ENCODE measurements at regions not wholly inside any gene's neighbourhood (a gene's known extent, or its start where the extent isn't known, plus 50 kb on each side); places are given as distances from the start of the nearest gene placed in this dataset.

GRCh38 chr6:140007525-140007924, 633.1 kb upstream of the CITED2 start:
- TF ChIP-seq POLR2AphosphoS5 (IDR thresholded peaks at IDR 0.05) (no peak), RAD21 (conservative IDR thresholded peaks at IDR 0.05) (no peak), MXI1 (conservative IDR thresholded peaks at IDR 0.05; ENCODE audit: poor library complexity, severe bottlenecking) (no peak), EZH2 (IDR thresholded peaks at IDR 0.05; ENCODE audit: borderline replicate concordance, insufficient read depth, low read length, poor library complexity, severe bottlenecking) (no peak), TAF1 (IDR thresholded peaks at IDR 0.05; ENCODE audit: low read depth) (no peak)
- TF ChIP-seq, protein P1, sequence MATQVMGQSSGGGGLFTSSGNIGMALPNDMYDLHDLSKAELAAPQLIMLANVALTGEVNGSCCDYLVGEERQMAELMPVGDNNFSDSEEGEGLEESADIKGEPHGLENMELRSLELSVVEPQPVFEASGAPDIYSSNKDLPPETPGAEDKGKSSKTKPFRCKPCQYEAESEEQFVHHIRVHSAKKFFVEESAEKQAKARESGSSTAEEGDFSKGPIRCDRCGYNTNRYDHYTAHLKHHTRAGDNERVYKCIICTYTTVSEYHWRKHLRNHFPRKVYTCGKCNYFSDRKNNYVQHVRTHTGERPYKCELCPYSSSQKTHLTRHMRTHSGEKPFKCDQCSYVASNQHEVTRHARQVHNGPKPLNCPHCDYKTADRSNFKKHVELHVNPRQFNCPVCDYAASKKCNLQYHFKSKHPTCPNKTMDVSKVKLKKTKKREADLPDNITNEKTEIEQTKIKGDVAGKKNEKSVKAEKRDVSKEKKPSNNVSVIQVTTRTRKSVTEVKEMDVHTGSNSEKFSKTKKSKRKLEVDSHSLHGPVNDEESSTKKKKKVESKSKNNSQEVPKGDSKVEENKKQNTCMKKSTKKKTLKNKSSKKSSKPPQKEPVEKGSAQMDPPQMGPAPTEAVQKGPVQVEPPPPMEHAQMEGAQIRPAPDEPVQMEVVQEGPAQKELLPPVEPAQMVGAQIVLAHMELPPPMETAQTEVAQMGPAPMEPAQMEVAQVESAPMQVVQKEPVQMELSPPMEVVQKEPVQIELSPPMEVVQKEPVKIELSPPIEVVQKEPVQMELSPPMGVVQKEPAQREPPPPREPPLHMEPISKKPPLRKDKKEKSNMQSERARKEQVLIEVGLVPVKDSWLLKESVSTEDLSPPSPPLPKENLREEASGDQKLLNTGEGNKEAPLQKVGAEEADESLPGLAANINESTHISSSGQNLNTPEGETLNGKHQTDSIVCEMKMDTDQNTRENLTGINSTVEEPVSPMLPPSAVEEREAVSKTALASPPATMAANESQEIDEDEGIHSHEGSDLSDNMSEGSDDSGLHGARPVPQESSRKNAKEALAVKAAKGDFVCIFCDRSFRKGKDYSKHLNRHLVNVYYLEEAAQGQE (IDR thresholded peaks at IDR 0.05; ENCODE audit: borderline replicate concordance): no peak
- Histone ChIP-seq H4K20me1 (ENCODE audit: insufficient read depth) (no peaks in the 10 kb centered on the region), H3K4me3 (ENCODE audit: low read length) (no peak overlapping the region), H3K27ac (ENCODE audit: low read length) (no peak overlapping the region), H2AFZ (ENCODE audit: low read depth, low read length) (no peak overlapping the region), H3K4me2 (ENCODE audit: low read length) (no peak overlapping the region), H3K9ac (ENCODE audit: low read length) (no peak overlapping the region), H3K27me3 (ENCODE audit: insufficient read depth, low read depth, low read length) (no peaks in the 10 kb centered on the region), H3K36me3 (ENCODE audit: insufficient read depth, low read length) (no peaks in the 10 kb centered on the region), H3K9me3 (ENCODE audit: low read length) (no peaks in the 10 kb centered on the region), H3F3A (ENCODE audit: insufficient read depth, low read length, poor library complexity, severe bottlenecking) (no peaks in the 10 kb centered on the region), H3K9me2 (ENCODE audit: insufficient read depth, low read length) (no peaks in the 10 kb centered on the region), H3K79me2 (replicated peaks; ENCODE audit: insufficient read depth, low read length) (no peaks in the 10 kb centered on the region)

DNA sequence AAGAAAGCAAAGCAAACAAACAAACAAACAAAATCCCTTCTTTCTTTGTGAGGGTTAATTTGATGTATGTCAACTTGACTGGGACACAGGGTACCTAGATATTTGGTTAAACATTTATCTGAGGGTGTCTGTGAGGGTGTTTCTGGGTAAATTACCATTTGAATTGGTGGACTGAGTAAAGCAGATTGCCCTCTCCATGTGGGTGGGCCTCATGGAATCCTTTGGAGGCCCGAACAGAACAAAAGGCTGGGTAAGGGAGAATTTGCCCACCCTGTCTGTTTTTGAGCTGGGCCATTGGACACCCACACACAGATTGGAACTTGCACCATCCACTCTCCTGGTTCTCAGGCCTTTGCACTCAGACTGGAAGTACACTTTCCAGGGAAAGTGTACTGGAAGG, 628.8 kb upstream of the CITED2 start:
- no peaks in the 10 kb centered on the region for H3F3A ChIP-seq (ENCODE audit: insufficient read depth, low read length, poor library complexity, severe bottlenecking)
- no peaks in the 10 kb centered on the region for H3K27me3 ChIP-seq (ENCODE audit: insufficient read depth, low read depth, low read length)
- H3K9me3 ChIP-seq (ENCODE audit: low read length): no peaks in the 10 kb centered on the region
- no peak overlapping the region for H2AFZ ChIP-seq (ENCODE audit: low read depth, low read length)
- no peaks in the 10 kb centered on the region for H3K79me2 ChIP-seq (replicated peaks; ENCODE audit: insufficient read depth, low read length)
- no peak overlapping the region for H3K9ac ChIP-seq (ENCODE audit: low read length)
- H3K9me2 ChIP-seq (ENCODE audit: insufficient read depth, low read length): no peaks in the 10 kb centered on the region
- H3K4me3 ChIP-seq (ENCODE audit: low read length): no peak overlapping the region
- TF ChIP-seq RAD21 (conservative IDR thresholded peaks at IDR 0.05): no peak
- H3K27ac ChIP-seq (ENCODE audit: low read length): no peak overlapping the region
- no peaks in the 10 kb centered on the region for H3K36me3 ChIP-seq (ENCODE audit: insufficient read depth, low read length)
- no peak overlapping the region for H3K4me2 ChIP-seq (ENCODE audit: low read length)
- no peaks in the 10 kb centered on the region for H4K20me1 ChIP-seq (ENCODE audit: insufficient read depth)

DNA sequence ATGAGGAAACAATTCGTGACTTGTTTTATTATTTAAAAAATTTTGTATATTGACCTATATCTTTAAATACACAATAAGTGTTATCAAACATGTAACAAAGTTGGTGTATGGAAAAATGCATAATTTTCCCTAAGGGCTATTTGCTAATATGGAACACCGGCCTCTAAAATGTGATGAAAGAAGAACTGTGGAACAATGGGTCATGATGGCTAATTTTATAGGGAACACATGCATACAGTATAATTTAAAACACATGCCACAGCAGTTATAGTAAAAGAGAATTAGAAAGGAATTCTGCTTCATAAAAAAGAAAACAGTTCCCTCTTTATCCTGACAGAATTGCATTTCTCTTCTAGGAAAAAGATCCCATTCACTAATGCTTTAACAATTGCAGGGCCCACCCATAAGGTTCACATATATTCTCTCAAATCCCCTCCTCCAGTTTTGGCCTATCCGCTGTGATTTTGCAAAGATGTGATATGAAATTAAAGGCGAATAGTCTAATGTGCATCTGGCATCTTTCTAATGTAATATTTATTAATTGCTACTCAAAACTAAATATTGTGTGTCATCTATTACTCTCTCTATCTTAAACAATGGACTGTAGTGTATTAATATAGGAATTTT, 628.1 kb upstream of the CITED2 start:
- Histone ChIP-seq H3K79me2 (replicated peaks; ENCODE audit: insufficient read depth, low read length) (no peaks in the 10 kb centered on the region), H3K9me2 (ENCODE audit: insufficient read depth, low read length) (no peaks in the 10 kb centered on the region), H3K36me3 (ENCODE audit: insufficient read depth, low read length) (no peaks in the 10 kb centered on the region), H3K9ac (ENCODE audit: low read length) (no peak overlapping the region), H3K27ac (ENCODE audit: low read length) (no peak overlapping the region), H3K9me3 (ENCODE audit: low read length) (no peaks in the 10 kb centered on the region), H3K4me3 (ENCODE audit: low read length) (no peak overlapping the region), H3F3A (ENCODE audit: insufficient read depth, low read length, poor library complexity, severe bottlenecking) (no peaks in the 10 kb centered on the region), H3K4me2 (ENCODE audit: low read length) (no peak overlapping the region), H4K20me1 (ENCODE audit: insufficient read depth) (no peaks in the 10 kb centered on the region), H2AFZ (ENCODE audit: low read depth, low read length) (no peak overlapping the region), H3K27me3 (ENCODE audit: insufficient read depth, low read depth, low read length) (no peaks in the 10 kb centered on the region)
- TF ChIP-seq RAD21 (conservative IDR thresholded peaks at IDR 0.05): no peak
- no peak for TF ChIP-seq CTCF (IDR thresholded peaks at IDR 0.05; ENCODE audit: poor library complexity, severe bottlenecking)
- no peak for TF ChIP-seq POLR2AphosphoS5 (IDR thresholded peaks at IDR 0.05)
- no peak for TF ChIP-seq MXI1 (conservative IDR thresholded peaks at IDR 0.05; ENCODE audit: poor library complexity, severe bottlenecking)
- TF ChIP-seq SMC3 (conservative IDR thresholded peaks at IDR 0.05; ENCODE audit: poor library complexity): no peak
- no peak for TF ChIP-seq TAF1 (IDR thresholded peaks at IDR 0.05; ENCODE audit: low read depth)
- TF ChIP-seq, protein P1 (IDR thresholded peaks at IDR 0.05; ENCODE audit: borderline replicate concordance): no peak
- no peak for TF ChIP-seq EP300 (conservative IDR thresholded peaks at IDR 0.05; ENCODE audit: poor library complexity, severe bottlenecking)
- no peak for TF ChIP-seq EZH2 (IDR thresholded peaks at IDR 0.05; ENCODE audit: borderline replicate concordance, insufficient read depth, low read length, poor library complexity, severe bottlenecking)

Measured in neural cell (in vitro differentiated cells).